OCI-LY1 (cell line): ENCODE measurements at regions not wholly inside any gene's neighbourhood (a gene's known extent, or its start where the extent isn't known, plus 50 kb on each side); places are given as distances from the start of the nearest gene placed in this dataset.
"Not testable (repeated sequence)": the region's sequence is repeated elsewhere in the genome, so short reads cannot be mapped to it uniquely, and the experiment has no call there.

Source experiments
- H2AFZ ChIP-seq: fragments of 200-600 bp; sonication (generic), shearing (Covaris generic); 2 replicates; pipeline ENCODE4 v1.6.0; 2014; ENCODE audit warnings: antibody characterized with exemption, mild to moderate bottlenecking, low read length
- H3F3A ChIP-seq: fragments of 200-600 bp; sonication (generic), shearing (Covaris generic); 2 replicates; pipeline ENCODE4 v1.6.0; 2014; ENCODE audit warnings: mild to moderate bottlenecking, antibody characterized with exemption, low read length, moderate library complexity; ENCODE audit not compliant: insufficient read depth
- H3K27ac ChIP-seq: fragments of 200-600 bp; sonication (generic); 2 replicates; pipeline ENCODE4 v1.5.1; 2014; ENCODE audit warnings: low read length, mixed run types, mild to moderate bottlenecking, low read depth; ENCODE audit not compliant: poor library complexity, severe bottlenecking
- H3K27me3 ChIP-seq: fragments of 200-600 bp; sonication (generic); 2 replicates; pipeline ENCODE4 v1.6.0; 2014; ENCODE audit warnings: antibody characterized with exemption, mild to moderate bottlenecking, low read length, moderate library complexity; ENCODE audit not compliant: insufficient read depth
- H3K36me3 ChIP-seq: fragments of 200-600 bp; sonication (generic); 2 replicates; pipeline ENCODE4 v1.6.1; 2014; ENCODE audit warnings: mild to moderate bottlenecking, antibody characterized with exemption, low read length, moderate library complexity, mixed read lengths; ENCODE audit not compliant: insufficient read depth
- H3K4me1 ChIP-seq: fragments of 200-600 bp; sonication (generic); 2 replicates; pipeline ENCODE4 v1.5.1; 2014; ENCODE audit warnings: mild to moderate bottlenecking, low read length, moderate library complexity; ENCODE audit not compliant: insufficient read depth, severe bottlenecking
- H3K4me2 ChIP-seq: fragments of 200-600 bp; sonication (generic), shearing (Covaris generic); 2 replicates; pipeline ENCODE4 v1.6.1; 2014; ENCODE audit warnings: low read length
- H3K4me3 ChIP-seq: fragments of 200-600 bp; sonication (generic); 2 replicates; pipeline ENCODE4 v1.5.1; 2014; ENCODE audit warnings: low read length, low read depth, mild to moderate bottlenecking, mixed read lengths; ENCODE audit not compliant: poor library complexity, severe bottlenecking
- H3K79me2 ChIP-seq: fragments of 200-600 bp; shearing (Covaris generic); 2 replicates; pipeline ENCODE4 v1.6.1; 2016; ENCODE audit warnings: mixed run types, low read length, mixed read lengths; ENCODE audit not compliant: insufficient read depth
- H3K9ac ChIP-seq: fragments of 200-600 bp; sonication (generic), shearing (Covaris generic); 2 replicates; pipeline ENCODE4 v1.6.1; 2014; ENCODE audit warnings: mild to moderate bottlenecking, low read length, mixed read lengths
- H3K9me2 ChIP-seq: fragments of 200-600 bp; sonication (generic), shearing (Covaris generic); 2 replicates; pipeline ENCODE4 v1.6.1; 2014; ENCODE audit warnings: low read depth, mild to moderate bottlenecking, low read length, mixed read lengths
- H3K9me3 ChIP-seq: fragments of 200-600 bp; shearing (Covaris generic); 2 replicates; pipeline ENCODE4 v1.6.1; 2014; ENCODE audit warnings: low read length, mixed read lengths
- H4K20me1 ChIP-seq: fragments of 200-600 bp; sonication (generic), shearing (Covaris generic); 2 replicates; pipeline ENCODE4 v1.6.0; 2016; ENCODE audit warnings: mild to moderate bottlenecking, low read length; ENCODE audit not compliant: insufficient read depth
- EZH2 ChIP-seq: fragments of 200-600 bp; sonication (generic), shearing (Covaris generic); IDR thresholded peaks from 2 replicates; pipeline ENCODE4 v1.8.0; 2017; ENCODE audit warnings: borderline replicate concordance, mixed run types, mild to moderate bottlenecking, antibody characterized with exemption, low read length, moderate library complexity, mixed read lengths
- TF ChIP-seq, protein P1 (sequence below): fragments of 200-600 bp; sonication (generic), shearing (Covaris generic); IDR thresholded peaks from 2 replicates; pipeline ENCODE4 v1.5.1; 2017; ENCODE audit warnings: mild to moderate bottlenecking, antibody characterized with exemption, low read length, moderate library complexity, mixed read lengths

DNA sequence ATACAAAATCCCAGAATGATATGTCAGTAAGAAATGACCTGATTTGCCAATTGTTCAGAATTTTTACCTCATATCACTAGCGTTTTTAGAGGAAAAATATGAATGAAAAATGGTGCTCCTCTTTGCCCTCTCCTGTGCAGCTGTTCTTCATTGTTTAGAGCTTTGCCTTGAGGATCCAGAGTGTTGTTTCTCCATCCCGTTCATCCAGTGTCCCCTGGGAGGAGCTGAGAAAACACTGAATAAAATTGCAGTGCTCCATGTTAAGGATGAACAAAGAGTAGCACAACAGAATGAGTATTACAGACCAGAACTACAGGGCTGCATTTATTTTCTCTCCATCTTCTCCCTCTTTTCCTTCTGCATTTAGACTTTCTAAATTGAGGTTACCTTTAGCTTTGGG lies 133.1 kb downstream of the ADCYAP1 start:
- no peaks in the 10 kb centered on the region for H3K9me2 ChIP-seq
- H3F3A ChIP-seq = no peaks in the 10 kb centered on the region
- TF ChIP-seq EZH2 = no peak
- TF ChIP-seq, protein P1, sequence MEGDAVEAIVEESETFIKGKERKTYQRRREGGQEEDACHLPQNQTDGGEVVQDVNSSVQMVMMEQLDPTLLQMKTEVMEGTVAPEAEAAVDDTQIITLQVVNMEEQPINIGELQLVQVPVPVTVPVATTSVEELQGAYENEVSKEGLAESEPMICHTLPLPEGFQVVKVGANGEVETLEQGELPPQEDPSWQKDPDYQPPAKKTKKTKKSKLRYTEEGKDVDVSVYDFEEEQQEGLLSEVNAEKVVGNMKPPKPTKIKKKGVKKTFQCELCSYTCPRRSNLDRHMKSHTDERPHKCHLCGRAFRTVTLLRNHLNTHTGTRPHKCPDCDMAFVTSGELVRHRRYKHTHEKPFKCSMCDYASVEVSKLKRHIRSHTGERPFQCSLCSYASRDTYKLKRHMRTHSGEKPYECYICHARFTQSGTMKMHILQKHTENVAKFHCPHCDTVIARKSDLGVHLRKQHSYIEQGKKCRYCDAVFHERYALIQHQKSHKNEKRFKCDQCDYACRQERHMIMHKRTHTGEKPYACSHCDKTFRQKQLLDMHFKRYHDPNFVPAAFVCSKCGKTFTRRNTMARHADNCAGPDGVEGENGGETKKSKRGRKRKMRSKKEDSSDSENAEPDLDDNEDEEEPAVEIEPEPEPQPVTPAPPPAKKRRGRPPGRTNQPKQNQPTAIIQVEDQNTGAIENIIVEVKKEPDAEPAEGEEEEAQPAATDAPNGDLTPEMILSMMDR = no peak
- H3K4me1 ChIP-seq = no peaks in the 10 kb centered on the region
- no peak overlapping the region for H2AFZ ChIP-seq
- no peak overlapping the region for H3K9ac ChIP-seq
- H3K27me3 ChIP-seq = no peaks in the 10 kb centered on the region
- no peak overlapping the region for H3K4me3 ChIP-seq
- no peak overlapping the region for H3K4me2 ChIP-seq
- no peaks in the 10 kb centered on the region for H3K79me2 ChIP-seq
- no peak overlapping the region for H3K27ac ChIP-seq
- H4K20me1 ChIP-seq = no peaks in the 10 kb centered on the region
- H3K36me3 ChIP-seq = no peaks in the 10 kb centered on the region
- no peaks in the 10 kb centered on the region for H3K9me3 ChIP-seq

DNA sequence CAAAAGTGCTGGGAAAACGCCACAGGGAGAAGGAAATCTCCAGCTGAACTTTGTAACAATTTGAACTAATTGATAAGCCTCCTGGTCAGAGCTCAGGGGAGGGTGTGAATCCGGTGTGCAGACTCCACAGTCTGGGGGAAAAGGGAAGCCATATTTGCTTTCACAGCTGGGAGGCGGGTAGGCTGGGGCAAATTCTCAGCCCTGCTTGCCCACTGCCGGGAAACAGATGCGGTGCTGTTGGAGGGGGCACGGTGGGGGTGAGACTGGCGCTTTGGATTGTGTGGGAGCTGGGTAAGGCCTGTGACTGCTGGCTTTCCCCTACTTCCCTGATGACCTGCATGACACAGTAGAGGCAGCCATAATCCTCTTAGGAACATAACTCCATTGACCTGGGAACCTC lies 134.8 kb downstream of the ADCYAP1 start:
- H3K4me2 ChIP-seq = no peak overlapping the region
- H3K9me3 ChIP-seq = no peaks in the 10 kb centered on the region
- no peaks in the 10 kb centered on the region for H3K36me3 ChIP-seq
- H3K27me3 ChIP-seq = no peaks in the 10 kb centered on the region
- no peak overlapping the region for H3K27ac ChIP-seq
- no peaks in the 10 kb centered on the region for H3K9me2 ChIP-seq
- no peaks in the 10 kb centered on the region for H3F3A ChIP-seq
- H2AFZ ChIP-seq = no peak overlapping the region
- TF ChIP-seq, protein P1 = no peak
- no peak for TF ChIP-seq EZH2
- H3K4me3 ChIP-seq = no peak overlapping the region
- H4K20me1 ChIP-seq = no peaks in the 10 kb centered on the region
- H3K79me2 ChIP-seq = no peaks in the 10 kb centered on the region
- H3K9ac ChIP-seq = no peak overlapping the region
- H3K4me1 ChIP-seq = no peaks in the 10 kb centered on the region

DNA sequence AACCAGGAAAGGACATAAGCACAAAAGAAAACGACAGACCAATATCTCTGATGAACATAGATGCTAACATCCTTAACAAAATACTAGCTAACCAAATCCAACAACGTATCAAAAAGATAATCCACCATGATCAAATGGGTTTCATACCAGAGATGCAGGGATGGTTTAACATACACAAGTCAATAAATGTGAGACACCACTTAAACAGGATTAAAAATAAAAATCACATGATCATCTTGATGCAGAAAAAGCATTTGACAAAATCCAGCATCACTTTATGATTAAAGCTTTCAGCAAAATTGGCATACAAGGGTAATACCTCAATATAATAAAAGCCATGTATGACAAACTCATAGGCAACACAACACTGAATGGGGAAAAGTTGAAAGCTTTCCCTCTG lies 138.4 kb downstream of the ADCYAP1 start:
- H3K9ac ChIP-seq, H3K4me1 ChIP-seq, H3K27me3 ChIP-seq, H3K27ac ChIP-seq, H3K79me2 ChIP-seq, H3K4me2 ChIP-seq, H4K20me1 ChIP-seq, H3K4me3 ChIP-seq, H2AFZ ChIP-seq, H3K9me3 ChIP-seq, H3K9me2 ChIP-seq, H3K36me3 ChIP-seq, H3F3A ChIP-seq: not testable (repeated sequence)

DNA sequence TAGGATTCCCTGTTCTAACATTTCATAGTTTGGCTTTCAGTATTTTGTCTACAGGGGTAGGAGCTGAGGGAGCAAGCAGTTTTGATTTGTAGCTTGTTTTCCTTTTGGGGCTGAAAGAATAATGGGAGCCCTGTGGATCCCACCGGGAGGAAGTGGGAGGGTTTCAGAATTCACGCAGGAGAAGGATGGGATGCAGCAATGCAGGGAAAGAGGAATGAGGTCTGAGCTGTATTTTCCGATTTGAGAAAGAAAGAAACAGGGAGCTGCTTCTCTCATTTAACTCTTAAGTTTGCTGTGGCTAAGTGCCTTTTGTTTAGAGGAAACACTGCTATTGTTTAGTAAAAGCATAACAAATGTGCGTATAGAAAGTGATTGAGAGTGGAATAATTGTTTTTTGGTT lies 141.0 kb downstream of the ADCYAP1 start:
- Histone ChIP-seq H3K36me3 (no peaks in the 10 kb centered on the region), H3K4me2 (no peak overlapping the region), H3K27me3 (no peaks in the 10 kb centered on the region), H3K9ac (no peak overlapping the region), H3K4me1 (no peaks in the 10 kb centered on the region), H3K9me2 (no peaks in the 10 kb centered on the region), H2AFZ (no peak overlapping the region), H3F3A (no peaks in the 10 kb centered on the region), H3K4me3 (no peak overlapping the region), H3K27ac (no peak overlapping the region), H3K79me2 (no peaks in the 10 kb centered on the region), H4K20me1 (no peaks in the 10 kb centered on the region), H3K9me3 (no peaks in the 10 kb centered on the region)
- TF ChIP-seq EZH2 = no peak
- TF ChIP-seq, protein P1 = no peak
